ENCODE measurements at regions not wholly inside any gene's neighbourhood (a gene's known extent, or its start where the extent isn't known, plus 50 kb on each side); places are given as distances from the start of the nearest gene placed in this dataset.
"Not testable (repeated sequence)": the region's sequence is repeated elsewhere in the genome, so short reads cannot be mapped to it uniquely, and the experiment has no call there.

GRCh38 chr3:118526758-118527513 lies 507.7 kb downstream of the IGSF11 start:
- DNase-seq (ENCODE audit: low read depth): no peak

- DNase-seq (ENCODE audit: low read depth): no peak
Observed at GRCh38 chr3:118527514-118528044, 507.1 kb downstream of the IGSF11 start.

- DNase-seq (ENCODE audit: low read depth): no peak
Observed at GRCh38 chr3:118529554-118529953, 505.1 kb downstream of the IGSF11 start.

GRCh38 chr3:118530350-118530922 lies 504.2 kb downstream of the IGSF11 start:
- no peak for DNase-seq (ENCODE audit: low read depth)

DNA sequence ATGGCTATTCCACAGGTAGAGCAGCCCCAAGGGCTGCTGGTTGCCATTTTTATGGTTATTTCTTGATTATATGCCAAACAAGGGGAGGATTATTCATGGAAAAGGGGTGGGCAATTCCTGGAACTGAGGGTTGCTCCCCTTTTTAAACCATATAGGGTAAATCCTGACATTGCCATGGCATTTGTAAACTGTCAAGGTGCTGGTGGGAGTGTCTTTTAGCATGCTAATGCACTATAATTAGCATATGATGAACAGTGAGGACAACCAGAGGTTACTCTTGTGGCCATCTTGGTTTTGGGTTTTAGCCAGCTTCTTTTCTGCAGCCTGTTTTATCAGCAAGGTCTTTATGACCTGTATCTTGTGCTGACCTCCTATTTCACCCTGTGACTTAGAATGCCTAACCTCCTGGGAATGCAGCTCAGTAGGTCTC lies 503.7 kb downstream of the IGSF11 start:
- not testable (repeated sequence) for DNase-seq (ENCODE audit: low read depth)

GRCh38 chr3:118531816-118532215 lies 502.8 kb downstream of the IGSF11 start:
- DNase-seq (ENCODE audit: low read depth): no peak

DNA sequence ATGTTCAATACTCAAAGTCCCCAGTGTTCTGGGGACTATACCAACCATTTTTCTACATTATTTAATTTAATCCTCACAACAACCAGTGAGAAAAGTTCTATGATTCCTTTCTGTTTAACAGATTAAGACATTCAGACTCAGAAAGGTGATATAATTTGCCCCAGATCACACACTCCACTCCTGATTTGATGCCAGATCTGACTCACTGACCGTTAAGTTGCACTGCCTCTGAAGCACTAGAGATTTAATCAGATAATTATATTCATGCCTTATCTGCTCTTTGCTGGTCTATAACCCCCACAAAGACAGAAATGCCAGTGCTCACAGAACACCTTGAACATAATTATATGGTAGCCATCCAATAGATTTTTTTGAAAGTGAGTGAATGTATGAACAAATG lies 501.0 kb downstream of the IGSF11 start:
- DNase-seq (ENCODE audit: low read depth): no peak

- no peak for DNase-seq (ENCODE audit: low read depth)
Observed at GRCh38 chr3:118534519-118534918, 500.1 kb downstream of the IGSF11 start.

- DNase-seq (ENCODE audit: low read depth): no peak
Observed at GRCh38 chr3:118536764-118537163, 497.9 kb downstream of the IGSF11 start.

GRCh38 chr3:118537454-118537853 lies 497.2 kb downstream of the IGSF11 start:
- no peak for DNase-seq (ENCODE audit: low read depth)

GRCh38 chr3:118538187-118538586 lies 496.5 kb downstream of the IGSF11 start:
- no peak for DNase-seq (ENCODE audit: low read depth)

- DNase-seq (ENCODE audit: low read depth): not testable (repeated sequence)
Observed at GRCh38 chr3:118539820-118540447, 494.7 kb downstream of the IGSF11 start.

DNA sequence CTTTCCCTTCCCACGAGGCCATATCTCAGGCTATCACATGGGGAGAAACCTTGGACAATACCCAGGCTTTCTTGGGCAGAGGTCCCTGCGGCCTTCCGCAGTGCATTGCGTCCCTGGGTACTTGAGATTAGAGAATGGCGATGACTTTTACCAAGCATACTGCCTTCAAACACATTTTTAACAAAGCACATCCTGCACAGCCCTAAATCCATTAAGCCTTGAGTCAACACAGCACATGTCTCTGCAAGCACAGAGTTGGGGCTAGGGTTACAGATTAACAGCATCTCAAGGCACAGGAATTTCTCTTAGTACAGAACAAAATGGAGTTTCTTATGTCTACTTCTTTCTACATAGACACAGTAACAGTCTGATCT lies 494.2 kb downstream of the IGSF11 start:
- not testable (repeated sequence) for DNase-seq (ENCODE audit: low read depth)

DNA sequence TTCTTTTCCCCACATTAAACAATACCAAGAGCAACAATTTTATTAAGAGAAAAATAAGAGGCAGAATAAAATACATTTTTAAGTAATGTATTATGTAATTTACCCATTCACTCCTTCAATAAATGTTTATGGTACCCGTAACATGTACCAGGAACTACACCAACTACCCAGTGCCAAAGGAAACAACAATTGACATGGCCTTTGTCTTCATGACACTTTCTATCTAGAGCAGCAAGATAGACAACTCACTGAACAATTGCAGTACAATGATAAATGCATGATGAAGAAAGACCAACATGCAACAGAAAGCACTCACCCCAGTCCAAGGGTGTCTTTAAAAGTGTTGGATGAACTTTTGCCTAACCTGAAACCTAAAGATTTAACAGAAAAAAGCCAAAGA lies 493.8 kb downstream of the IGSF11 start:
- no peak for DNase-seq (ENCODE audit: low read depth)

- DNase-seq (ENCODE audit: low read depth): no peak
Observed at GRCh38 chr3:118541796-118542195, 492.9 kb downstream of the IGSF11 start.

GRCh38 chr3:118543832-118544231 lies 490.8 kb downstream of the IGSF11 start:
- DNase-seq (ENCODE audit: low read depth): no peak

GRCh38 chr3:118544458-118544857 lies 490.2 kb downstream of the IGSF11 start:
- no peak for DNase-seq (ENCODE audit: low read depth)

- no peak for DNase-seq (ENCODE audit: low read depth)
Observed at GRCh38 chr3:118548434-118548833, 486.2 kb downstream of the IGSF11 start.

DNA sequence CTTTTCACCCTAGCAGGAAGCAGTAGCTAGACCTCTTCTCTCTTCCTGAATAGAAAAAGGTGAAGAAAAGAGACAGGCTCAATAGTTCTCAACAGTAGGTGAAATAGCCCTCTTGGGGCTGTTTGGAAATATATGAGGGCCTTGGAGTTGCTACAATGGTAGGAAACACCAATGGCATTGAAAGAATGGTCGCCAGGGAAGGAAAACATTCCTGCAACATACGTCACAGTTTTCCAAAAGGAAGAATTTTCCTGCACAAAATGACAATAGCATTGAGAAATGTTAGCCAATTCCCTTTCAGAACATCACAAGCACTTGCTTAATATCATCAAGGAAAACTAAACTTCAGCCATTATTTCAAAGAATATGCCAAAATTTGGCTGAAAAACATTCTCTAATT lies 484.5 kb downstream of the IGSF11 start:
- no peak for DNase-seq (ENCODE audit: low read depth)

- no peak for DNase-seq (ENCODE audit: low read depth)
Observed at GRCh38 chr3:118550556-118550955, 484.1 kb downstream of the IGSF11 start.

DNA sequence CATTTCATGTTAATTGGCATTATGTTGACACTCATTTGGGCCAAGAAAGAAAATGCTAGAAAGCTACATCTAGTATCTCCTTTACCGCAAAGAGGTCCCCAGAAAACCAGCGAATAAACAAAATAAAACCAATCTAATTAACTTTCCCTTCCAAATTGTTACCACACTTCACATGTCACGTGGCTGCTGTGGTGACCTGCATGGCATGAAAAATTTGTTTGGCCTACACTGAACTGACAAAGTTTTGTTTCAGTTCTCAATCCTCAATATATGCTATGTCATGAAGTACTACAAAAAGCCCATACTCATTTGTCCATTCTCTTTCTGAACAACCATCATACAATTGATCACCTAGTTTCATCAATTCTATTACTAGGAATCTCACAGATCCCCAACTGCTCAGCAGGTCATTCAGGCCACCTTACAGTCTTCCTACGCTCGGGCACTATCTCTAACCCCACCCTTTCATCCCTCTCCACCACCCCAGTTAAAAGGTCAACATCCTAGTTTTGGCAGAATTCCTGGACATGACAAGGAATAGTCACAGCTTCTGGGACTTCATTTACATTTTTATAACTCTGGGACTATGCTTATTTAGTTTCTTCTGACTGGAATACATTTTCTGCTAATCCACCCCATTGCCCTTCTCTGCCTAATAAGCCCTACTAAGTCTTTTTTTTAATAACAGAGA lies 480.4 kb downstream of the IGSF11 start:
- DNase-seq (ENCODE audit: low read depth): no peak

DNA sequence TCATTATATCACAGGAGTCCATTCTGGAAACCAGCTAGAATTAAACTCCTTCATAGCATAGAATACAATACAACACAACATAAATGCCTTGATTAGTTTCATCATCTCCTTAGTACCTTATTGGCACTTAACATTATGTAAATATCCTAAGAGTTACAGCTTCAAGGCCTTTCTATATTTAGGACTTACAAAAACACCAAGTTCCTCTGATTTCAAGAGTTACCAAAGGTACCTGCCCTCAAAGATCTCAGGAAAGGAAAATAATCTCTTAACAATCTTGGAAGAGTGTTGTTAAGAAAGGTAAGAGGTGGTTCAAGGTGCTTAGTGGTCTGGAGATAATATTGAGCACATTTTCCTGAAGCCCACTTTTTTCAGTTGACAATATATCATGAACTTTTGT lies 477.7 kb downstream of the IGSF11 start:
- DNase-seq (ENCODE audit: low read depth): no peak

DNA sequence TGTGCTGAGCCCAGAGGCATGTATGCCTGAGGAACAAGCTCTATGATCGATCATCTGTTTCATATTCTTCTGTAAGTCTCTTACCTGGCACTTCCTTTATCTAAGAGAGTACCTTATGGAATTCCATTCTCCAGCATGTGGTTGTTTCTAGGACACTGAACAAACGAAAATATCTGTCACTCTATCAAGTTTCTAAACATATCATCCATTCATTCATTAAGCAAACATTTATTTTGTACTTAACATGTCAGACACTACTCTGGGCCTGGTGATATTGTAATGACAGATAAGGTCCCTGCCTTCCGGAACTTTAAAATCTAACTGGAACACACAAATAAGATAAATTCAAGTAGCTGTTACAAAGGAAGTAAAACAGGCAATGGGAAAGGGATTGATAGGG lies 477.1 kb downstream of the IGSF11 start:
- DNase-seq (ENCODE audit: low read depth): no peak

Data from GM04504 (cell line).